ENCODE measurements at regions not wholly inside any gene's neighbourhood (a gene's known extent, or its start where the extent isn't known, plus 50 kb on each side); places are given as distances from the start of the nearest gene placed in this dataset.

GRCh38 chr6:119466226-119466625, 116.7 kb upstream of the MAN1A1 start:
- TF ChIP-seq CTCF (conservative IDR thresholded peaks at IDR 0.05; ENCODE audit: low read depth in 2 of 2), result no peak
- no peak for TF ChIP-seq POLR2AphosphoS5 (IDR thresholded peaks at IDR 0.05; ENCODE audit: low read depth)
- TF ChIP-seq EZH2 (IDR thresholded peaks at IDR 0.05; ENCODE audit: low read depth, unreplicated experiment), result no peak
- TF ChIP-seq ETS1 (IDR thresholded peaks at IDR 0.05), result no peak
- TF ChIP-seq REST (IDR thresholded peaks at IDR 0.05; ENCODE audit: unreplicated experiment), result no peak
- TF ChIP-seq CREB1 (CRISPR knock-in tag; IDR thresholded peaks at IDR 0.05; ENCODE audit: low read depth), result no peak
- no peak for TF ChIP-seq EZH2phosphoT487 (IDR thresholded peaks at IDR 0.05; ENCODE audit: unreplicated experiment)
